ENCODE measurements at regions not wholly inside any gene's neighbourhood (a gene's known extent, or its start where the extent isn't known, plus 50 kb on each side); places are given as distances from the start of the nearest gene placed in this dataset.

DNA sequence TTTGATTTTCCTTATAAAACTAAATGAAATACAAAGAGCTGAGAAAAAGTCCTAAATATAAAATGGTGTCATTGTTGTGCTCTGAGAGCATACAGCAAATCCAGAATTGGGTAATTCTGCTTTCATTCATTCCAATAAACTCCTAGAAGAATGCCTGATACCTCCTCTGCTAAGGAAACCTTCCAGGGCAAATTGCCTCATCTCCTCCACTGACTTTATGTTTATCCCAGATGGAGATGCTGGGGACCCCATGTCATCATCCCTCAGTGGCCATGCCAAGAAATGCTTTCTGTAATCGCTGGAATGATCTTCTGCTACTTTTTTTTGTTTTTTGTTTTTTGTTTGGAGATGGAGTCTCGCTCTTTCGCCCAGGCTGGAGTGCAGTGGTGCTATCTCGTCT lies 119.3 kb upstream of the PRKCQ start:
- H3K4me3 ChIP-seq = no peak overlapping the region
- H3K9me3 ChIP-seq = no peaks in the 10 kb centered on the region
- no peaks in the 10 kb centered on the region for H3K36me3 ChIP-seq
- H3K4me1 ChIP-seq = no peaks in the 10 kb centered on the region
- H3K27ac ChIP-seq = no peak overlapping the region
- H3K27me3 ChIP-seq = no peaks in the 10 kb centered on the region
- DNase-seq (ENCODE audit: low spot score) = no peak
- TF ChIP-seq, protein P1, sequence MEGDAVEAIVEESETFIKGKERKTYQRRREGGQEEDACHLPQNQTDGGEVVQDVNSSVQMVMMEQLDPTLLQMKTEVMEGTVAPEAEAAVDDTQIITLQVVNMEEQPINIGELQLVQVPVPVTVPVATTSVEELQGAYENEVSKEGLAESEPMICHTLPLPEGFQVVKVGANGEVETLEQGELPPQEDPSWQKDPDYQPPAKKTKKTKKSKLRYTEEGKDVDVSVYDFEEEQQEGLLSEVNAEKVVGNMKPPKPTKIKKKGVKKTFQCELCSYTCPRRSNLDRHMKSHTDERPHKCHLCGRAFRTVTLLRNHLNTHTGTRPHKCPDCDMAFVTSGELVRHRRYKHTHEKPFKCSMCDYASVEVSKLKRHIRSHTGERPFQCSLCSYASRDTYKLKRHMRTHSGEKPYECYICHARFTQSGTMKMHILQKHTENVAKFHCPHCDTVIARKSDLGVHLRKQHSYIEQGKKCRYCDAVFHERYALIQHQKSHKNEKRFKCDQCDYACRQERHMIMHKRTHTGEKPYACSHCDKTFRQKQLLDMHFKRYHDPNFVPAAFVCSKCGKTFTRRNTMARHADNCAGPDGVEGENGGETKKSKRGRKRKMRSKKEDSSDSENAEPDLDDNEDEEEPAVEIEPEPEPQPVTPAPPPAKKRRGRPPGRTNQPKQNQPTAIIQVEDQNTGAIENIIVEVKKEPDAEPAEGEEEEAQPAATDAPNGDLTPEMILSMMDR (IDR thresholded peaks at IDR 0.05) = no peak

DNA sequence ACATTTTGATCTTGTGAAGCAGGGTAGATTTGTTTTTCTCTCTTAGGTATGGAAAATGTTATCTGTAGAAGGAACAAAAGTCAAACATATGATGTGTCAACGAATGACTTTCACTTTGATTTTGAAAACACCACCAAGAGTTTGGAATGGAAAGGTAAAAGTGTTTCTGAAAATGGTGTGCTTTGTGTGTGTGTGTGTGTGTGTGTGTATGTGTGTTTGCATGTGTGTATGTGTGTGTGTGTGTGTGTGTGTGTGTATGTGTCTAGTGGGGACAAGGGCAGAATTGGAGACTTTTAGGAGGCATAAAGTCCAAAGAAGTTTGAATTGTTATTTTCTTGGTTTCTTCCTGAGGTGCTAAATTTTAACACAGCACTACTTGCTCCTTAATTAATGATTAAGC lies 115.4 kb upstream of the PRKCQ start:
- Histone ChIP-seq H3K27me3 (no peaks in the 10 kb centered on the region), H3K9me3 (no peaks in the 10 kb centered on the region), H3K4me3 (no peak overlapping the region), H3K27ac (no peak overlapping the region), H3K4me1 (no peaks in the 10 kb centered on the region), H3K36me3 (no peaks in the 10 kb centered on the region)
- TF ChIP-seq, protein P1 (IDR thresholded peaks at IDR 0.05) = no peak
- no peak for DNase-seq (ENCODE audit: low spot score)

DNA sequence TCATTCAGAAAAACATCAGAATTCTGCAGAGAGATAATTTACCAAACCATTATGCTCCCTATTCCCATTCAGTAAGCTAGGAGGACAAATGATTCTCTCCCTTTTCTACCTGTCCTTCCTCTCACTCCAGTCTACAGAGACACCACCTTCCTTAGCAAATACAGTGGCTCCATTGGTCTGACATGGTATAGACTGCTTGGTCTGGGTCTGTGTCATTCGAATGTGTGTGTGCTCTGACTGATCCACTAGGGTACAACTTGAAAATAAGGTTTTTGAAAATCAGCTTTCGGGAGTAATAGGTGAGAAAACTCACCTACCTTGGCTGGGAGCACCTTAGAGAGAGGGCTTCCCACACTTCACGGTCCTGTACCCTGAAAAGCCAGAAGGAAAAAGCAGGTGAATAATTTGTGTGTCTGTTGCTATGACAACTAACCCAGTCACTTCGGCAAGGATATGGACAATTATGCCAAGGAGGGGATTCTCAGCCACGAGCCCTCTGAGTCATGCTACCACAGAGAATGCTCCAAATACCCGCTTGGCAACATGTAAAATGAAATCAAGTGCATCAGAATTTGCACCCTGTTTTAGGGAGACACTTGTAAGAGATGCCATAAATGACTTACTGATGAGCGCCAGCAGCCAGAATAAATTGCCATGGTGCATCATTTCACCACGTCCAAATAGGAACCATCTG lies 114.5 kb upstream of the PRKCQ start:
- no peaks in the 10 kb centered on the region for H3K4me1 ChIP-seq
- TF ChIP-seq, protein P1 (IDR thresholded peaks at IDR 0.05) = no peak
- DNase-seq (ENCODE audit: low spot score) = no peak
- H3K27me3 ChIP-seq = no peaks in the 10 kb centered on the region
- no peak overlapping the region for H3K4me3 ChIP-seq
- no peaks in the 10 kb centered on the region for H3K36me3 ChIP-seq
- H3K27ac ChIP-seq = no peak overlapping the region
- no peaks in the 10 kb centered on the region for H3K9me3 ChIP-seq

DNA sequence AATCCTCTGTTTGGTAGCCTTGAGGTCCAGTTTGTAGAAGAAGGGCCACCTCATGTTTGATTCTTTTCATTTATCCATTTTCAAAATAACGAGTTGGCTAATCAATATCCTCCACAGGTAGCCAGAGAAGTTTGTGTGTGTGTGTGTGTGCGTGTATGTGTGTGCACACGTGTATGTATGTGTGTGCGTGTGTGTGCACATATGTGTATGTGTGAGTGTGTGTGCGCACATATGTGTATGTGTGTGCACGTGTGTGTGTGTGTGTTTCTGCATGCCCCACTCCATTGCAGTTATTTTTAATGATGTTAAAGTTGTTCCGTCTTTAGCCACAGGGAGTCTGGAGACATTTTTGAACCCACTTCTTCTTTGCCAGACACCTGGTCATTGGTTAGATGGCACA lies 112.8 kb upstream of the PRKCQ start:
- no peak overlapping the region for H3K4me3 ChIP-seq
- H3K9me3 ChIP-seq = no peaks in the 10 kb centered on the region
- H3K4me1 ChIP-seq = no peaks in the 10 kb centered on the region
- H3K36me3 ChIP-seq = no peaks in the 10 kb centered on the region
- no peak for DNase-seq (ENCODE audit: low spot score)
- H3K27ac ChIP-seq = no peak overlapping the region
- H3K27me3 ChIP-seq = no peaks in the 10 kb centered on the region
- TF ChIP-seq, protein P1 (IDR thresholded peaks at IDR 0.05) = no peak

DNA sequence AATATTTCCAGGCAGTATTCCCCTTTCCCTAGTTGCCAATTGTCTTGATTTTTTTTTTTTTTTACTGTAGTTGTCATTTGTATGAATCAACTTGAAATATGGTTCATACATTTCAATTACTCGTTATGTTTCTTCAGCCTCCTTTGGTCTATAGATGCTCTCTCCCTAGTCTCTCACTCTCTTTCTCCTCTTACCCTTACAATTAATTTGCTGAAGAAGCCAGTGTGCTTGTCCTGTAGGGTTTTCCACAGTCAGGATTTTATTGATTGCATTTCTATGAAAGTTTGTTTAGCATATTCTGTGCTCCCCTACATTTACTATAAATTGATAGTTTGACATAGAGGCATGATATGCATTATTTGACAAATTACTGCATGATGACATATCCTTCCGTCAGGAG lies 112.0 kb upstream of the PRKCQ start:
- Histone ChIP-seq H3K4me1 (no peaks in the 10 kb centered on the region), H3K27ac (no peak overlapping the region), H3K4me3 (no peak overlapping the region), H3K9me3 (no peaks in the 10 kb centered on the region), H3K27me3 (no peaks in the 10 kb centered on the region), H3K36me3 (no peaks in the 10 kb centered on the region)
- TF ChIP-seq, protein P1 (IDR thresholded peaks at IDR 0.05) = no peak
- DNase-seq (ENCODE audit: low spot score) = no peak

DNA sequence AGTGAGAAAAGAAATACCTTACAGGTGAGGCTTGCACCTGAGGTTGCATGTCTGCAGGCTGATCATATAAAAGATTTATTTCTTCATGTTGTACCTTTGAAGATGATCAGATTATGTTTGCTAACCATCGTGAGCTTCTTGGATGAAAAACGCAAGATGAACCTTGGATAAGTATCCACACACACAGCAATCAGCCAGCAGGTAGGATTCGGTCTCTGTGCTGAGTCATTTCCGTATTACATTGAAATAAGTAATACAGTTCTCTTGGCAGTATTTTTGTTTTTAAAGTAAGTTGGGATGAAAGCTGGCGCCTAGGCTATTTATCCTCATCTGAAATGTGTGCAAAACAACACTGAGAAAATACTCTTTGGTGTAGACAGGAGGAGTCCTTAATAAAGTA lies 109.0 kb upstream of the PRKCQ start:
- Histone ChIP-seq H3K4me1 (no peaks in the 10 kb centered on the region), H3K27me3 (no peaks in the 10 kb centered on the region), H3K9me3 (no peaks in the 10 kb centered on the region), H3K36me3 (no peaks in the 10 kb centered on the region), H3K4me3 (no peak overlapping the region), H3K27ac (no peak overlapping the region)
- DNase-seq (ENCODE audit: low spot score) = no peak
- TF ChIP-seq, protein P1 (IDR thresholded peaks at IDR 0.05) = no peak

Measured in right atrium auricular region (tissue), 2 donors.